NCI-H2029 (cell line): ENCODE measurements at regions not wholly inside any gene's neighbourhood (a gene's known extent, or its start where the extent isn't known, plus 50 kb on each side); places are given as distances from the start of the nearest gene placed in this dataset.
"Not testable (repeated sequence)": the region's sequence is repeated elsewhere in the genome, so short reads cannot be mapped to it uniquely, and the experiment has no call there.

Source experiments
- DNase-seq: peaks from one replicate; lab custom pipeline; 2025; lab: John Stamatoyannopoulos, UW

DNA sequence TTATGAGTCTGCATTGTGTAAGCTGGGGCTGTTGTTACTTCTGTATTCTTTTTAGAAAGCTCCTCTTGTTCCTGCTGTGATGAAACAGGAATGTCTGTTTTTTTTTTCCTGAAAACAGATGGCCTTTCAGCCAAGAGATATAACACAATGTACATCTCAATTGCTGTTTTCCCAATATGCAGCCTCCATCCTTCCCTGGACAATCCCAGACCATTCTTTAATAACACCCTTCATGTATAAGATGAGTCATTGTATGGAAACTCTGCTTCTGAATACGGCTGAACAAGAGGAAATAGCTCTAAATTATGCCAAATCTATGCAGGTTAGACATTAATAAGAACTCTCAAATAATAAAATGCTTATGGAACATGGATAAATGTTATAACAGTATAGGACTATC lies 60.2 kb upstream of the LRRC4C start:
- DNase-seq = no peak

DNA sequence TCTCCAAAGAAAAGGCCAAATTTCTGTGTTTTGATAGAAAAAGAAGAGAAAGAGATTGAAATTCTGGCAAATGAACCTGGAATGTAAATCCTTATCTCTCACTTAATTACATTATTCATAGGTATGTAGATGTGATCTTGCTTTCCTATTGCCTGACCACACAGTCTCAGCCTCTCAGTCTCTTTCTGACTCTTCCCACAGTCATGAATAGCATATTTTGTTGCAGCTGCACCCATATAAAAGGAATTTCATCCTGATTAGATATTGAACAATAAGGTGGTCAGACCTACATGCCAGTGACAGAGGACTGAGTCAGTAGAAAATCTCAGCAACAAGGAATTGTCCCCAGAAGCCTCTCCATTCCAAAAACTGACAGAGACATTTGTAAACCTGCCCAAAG lies 62.9 kb upstream of the LRRC4C start:
- no peak for DNase-seq

DNA sequence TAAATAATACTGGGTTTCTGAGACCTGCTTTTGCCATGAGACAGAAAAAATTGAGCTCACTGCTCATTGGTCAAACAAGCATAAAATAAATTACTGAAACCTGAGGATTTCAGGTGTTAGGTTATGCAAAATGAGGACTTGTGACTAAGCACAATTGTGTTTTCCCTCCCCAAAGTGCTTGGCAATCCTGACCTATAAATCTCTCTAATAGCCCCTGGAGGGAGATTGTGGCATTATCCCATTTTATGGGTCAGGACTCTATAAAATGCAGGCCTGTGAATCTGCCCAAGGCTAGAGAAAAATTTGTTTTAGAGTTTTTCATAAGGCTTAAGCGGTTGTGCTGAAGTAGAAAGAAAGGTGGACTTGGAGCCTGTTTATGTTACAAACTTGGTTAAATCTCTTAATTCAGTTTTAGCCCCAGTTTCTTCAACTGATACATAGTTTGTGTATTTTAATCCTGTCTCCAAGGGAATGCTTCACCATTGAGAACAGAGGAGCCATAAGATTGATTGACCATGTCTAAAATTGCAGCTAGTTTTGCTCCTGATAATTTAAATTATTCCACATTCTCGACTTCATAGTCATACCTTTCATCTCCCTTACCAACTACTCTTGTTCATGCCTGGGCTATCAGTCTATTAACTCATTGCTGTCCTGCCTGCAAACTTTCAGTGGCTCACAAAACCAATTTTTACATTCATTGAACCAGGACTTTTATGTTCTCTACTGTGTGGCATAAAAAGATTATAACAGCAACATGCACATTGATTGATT lies 63.6 kb upstream of the LRRC4C start:
- DNase-seq = no peak

DNA sequence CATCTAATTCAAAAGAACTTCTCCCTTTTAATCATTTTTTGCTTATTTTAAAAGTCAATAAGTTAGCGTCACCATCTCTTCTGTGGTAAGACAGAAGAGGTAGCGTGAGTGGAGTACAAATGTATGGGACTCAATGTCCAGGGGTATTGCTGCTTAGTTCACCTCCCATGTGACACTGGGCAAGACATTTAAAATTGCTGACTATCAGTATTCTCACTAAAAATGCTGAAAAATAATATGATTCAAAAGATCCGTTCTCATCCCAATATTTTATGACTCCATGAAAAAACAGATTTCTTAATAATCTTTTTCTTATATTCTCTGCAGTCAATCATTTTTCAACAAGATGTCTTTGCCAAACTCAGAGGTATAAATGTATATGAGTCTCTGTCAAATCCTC lies 68.1 kb upstream of the LRRC4C start:
- no peak for DNase-seq

DNA sequence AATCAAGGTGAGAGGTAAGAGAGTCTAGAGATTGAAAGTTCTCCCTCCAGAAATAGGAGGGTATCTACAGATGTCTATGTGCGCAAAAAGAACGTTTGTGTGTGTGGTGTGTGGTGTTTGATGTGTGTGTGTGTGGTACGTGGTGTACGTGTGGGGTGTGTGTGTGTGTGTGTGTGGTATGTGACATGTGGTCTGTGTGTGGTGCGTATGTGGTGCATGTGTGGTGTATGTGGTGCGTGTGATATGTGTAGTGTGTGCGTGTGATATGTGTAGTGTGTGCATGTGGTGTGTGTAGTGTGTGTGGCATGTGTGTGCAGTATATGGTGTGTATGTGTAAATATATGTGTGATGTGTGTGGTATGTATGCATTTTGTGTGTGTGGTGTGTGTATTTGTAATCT lies 73.0 kb upstream of the LRRC4C start:
- no peak for DNase-seq

DNA sequence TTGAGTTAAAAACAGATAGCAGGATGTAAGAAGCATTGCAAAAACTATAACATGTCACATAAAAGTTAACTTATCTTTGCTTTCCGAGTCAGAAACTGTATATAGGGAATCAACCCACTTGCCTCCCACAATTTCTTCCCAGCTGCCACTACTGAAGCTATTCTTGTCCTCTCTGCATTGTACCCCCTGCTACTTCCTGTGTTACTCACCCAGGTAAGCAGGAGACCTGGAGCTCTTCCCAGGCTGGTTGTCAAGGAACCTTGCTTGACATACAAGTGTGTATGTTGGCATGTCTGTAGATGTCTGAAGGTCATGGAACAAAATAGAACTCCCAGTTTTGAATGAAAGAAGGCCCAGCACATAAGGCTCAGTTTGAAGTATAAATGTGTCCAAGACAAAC lies 74.3 kb upstream of the LRRC4C start:
- no peak for DNase-seq

DNA sequence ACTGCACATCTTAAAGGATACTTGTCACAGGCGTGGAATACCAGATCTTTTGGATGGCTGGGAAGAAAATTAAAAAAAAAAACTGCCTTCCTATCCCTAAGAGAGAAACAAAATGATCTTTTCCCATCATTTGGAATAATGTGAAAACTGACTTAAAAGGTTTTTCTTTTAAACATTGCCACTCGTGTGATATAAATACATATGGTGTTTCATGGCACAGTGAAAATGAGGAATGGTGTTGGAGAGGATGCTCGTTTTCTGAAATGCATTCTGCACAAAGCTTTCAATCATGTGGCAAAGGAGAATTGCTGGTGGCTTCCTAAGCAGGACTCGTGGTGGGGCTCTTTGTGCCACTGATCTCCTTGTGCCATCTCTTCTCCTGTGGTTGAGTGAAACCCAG lies 74.9 kb upstream of the LRRC4C start:
- DNase-seq = no peak

DNA sequence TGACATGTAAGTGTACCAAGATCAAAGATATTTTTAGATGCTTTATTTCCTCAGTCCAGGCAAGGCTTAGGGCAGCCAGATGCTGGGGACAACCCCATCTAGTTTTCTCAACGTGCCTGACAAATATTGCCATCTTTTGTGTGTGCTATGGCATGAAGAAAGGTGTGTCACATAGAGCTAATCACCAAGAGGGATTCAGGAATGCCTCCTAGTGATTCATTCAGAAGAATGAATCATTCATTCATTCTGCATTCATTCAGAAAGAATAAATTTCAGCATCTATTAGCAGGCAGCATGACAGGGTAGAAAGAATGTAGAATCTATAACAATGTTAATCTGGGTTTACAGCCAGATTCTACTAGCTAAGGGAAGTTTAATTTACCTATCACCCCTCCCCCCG lies 75.4 kb upstream of the LRRC4C start:
- no peak for DNase-seq

DNA sequence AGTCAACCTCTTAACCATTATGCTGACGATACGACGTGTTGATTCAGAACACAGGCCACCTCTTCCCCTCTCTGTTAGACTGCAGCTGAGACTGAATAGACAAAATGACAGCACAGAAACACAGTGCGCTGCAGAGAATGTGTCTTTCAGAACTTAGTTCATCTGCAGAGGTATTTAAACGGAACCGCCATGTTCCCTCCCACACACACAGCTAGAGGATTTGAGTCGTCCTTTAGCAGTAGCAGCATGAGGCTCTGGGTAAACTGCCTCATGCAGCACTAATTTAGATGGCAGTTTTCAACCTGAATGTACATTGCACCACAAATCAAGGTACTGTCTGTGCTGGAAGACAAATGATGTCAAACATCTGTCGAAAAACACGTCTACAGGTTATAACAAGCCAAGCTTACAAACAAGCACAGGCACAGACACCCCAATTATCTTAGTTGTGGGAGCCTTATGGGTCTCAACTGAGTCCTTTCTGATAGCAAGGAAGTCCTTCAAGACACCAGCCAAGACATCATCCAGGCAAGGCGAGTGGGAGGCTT lies 76.6 kb upstream of the LRRC4C start:
- no peak for DNase-seq

DNA sequence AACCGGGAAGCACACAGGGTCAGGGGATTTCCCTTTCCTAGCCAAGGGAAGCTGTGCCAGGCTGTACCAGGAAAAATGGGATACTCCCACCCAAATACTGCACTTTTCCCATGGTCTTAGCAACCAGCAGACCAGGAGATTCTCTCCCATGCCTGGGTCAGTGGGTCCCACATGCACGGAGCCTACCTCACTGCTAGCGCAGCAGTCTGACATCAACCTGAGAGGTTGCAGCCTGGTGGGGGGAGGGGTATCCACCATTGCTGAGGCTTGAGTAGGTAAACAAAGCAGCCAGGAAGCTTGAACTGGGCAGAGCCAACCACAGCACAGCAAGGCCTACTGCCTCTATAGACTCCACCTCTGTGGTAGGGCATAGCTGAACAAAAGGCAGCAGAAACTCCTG lies 85.5 kb upstream of the LRRC4C start:
- not testable (repeated sequence) for DNase-seq

DNA sequence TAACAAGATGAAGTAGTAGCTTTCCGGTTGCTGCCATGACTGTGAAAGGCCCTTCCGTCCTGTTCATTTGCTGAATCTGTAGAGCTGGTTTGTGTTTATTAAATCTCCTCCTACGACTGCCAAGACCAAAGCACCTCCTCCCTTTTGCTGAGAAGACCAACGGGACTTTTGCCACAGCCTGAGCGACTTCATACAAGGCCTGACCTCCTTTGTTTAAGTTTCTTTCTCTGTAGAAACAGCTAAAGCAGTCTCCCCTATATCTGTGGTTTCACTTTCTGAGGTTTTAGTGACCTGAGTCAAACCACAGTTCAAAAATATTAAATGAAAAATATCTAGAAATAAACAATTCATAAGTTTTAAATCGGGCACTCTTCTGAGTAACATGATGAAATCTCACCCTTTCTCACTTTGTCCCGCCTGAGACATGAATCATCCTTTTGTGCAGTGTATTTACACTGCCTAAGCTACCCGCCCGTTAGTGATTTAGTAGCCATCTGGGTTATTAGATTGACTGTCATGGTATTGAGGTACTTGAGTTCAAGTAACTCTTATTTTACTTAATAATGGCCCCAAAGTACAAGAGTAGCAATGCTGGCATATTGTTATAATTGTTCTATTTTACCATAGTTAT lies 119.1 kb upstream of the LRRC4C start:
- DNase-seq = no peak

DNA sequence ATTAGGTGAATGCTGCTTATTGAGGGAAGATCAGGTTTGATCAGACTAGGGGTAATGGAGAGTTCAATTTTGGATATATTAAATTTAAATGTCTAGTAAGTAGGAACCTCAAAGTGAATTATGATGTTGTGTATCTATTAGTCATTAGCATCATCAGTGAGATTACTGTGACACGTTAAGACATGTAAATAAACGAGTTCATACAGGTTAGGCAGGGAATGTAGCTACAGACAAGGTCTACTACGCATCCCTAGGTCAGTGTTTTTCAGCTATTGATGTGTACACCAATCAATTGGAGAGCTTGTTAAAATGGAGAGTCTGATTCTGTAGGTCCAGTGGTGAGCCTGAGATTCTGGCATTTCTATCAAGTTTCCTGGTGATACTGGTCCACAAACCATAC lies 120.1 kb upstream of the LRRC4C start:
- no peak for DNase-seq

DNA sequence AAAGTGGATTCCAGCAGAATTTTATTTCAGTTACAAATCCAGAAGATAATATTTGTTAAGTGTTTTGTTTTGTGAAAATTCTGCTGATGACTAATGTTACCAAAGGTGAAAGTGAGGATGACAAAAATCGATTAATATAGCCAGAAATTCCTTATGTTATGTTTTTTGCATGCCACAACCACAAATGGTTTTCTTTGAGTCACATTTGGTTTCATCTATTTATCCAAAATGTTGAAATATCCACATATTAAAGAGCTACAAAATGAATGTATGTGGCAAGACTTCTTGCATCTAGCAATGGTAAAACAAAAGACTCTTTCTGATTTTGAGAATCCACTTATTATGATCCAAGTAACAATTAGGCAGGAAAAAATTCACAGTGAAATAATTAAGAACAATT lies 150.1 kb upstream of the LRRC4C start:
- no peak for DNase-seq

DNA sequence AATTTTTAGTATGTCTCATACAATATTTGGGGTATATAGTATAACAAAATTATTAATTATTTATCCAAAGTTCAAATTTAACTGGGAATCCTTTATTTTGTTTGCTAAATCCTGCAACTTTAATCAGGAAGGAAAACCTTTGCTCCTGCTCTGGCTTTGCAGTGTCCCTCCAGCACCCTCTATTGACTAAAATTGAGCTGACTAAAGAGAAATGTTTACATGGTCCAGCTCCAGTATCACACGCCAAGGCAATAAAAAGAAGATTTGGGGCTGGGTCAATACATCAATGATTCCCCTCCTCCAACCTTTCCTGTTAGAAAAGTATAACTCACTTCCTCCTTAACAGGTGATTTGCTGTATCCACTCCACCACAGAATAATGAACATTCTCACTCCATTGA lies 153.0 kb upstream of the LRRC4C start:
- no peak for DNase-seq

DNA sequence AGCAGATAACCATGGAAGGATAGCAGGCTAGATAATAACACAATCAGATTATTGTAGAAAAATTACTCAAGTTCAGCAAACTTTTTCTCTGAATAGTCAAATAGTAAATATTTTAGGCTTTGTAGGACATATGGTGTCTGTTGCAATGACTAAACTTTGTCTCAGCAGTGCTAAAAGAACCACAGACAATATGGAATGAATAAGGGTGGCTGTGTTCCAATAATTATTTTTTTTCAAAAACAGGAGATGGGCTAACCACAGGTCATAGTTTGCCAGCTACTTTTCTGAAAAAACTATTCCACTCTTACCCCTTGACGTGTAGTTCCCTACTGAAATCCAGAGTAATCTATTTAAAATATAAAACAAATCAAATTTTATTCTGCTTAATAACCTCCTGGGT lies 153.9 kb upstream of the LRRC4C start:
- no peak for DNase-seq

DNA sequence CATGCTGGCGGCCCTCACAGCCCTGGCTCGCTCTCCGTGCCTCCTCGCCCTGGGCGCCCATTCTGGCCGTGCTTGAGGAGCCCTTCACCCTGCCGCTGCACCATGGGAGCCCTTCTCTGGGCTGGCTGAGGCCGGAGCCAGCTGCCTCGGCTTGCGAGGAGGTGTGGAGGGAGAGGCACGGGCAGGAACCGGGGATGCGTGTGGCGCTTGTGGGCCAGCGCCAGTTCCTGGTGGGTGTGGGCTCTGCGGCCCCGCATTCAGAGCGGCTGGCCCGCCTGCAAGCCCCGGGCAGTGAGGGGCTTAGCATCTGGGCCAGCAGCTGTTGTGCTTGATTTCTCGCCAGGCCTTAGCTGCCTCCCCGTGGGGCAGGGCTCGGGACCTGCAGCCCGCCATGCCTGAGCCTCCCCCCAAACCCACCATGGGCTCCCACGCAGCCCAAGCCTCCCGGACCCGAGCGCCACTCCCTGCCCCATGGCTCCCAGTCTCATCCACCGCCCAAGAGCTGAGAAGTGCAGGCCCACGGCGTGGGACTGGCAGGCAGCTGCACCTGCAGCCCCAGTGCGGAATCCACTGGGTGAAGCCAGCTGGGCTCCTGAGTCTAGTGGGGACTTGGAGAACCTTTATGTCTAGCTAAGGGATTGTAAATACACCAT lies 163.4 kb upstream of the LRRC4C start:
- no peak for DNase-seq

DNA sequence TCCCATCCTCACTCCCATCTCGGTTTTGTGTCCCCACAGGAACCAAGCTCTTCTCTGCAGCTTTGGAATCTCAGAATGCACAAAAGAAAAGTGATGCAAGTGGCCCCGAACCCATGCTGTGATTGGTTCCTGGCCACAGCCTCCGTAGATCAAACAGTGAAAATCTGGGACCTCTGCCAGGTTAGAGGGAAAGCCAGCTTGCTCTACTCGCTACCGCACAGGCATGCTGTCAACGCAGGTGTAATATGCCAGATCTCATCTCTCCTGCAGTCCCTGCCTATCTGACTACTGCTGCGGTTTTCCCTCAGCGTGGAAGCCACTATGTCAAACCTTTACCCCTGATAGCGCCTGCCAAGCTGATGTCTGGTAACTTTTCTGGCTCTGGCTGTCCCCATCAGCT lies 200.5 kb upstream of the LRRC4C start:
- peak; percentile 13 for DNase-seq

DNA sequence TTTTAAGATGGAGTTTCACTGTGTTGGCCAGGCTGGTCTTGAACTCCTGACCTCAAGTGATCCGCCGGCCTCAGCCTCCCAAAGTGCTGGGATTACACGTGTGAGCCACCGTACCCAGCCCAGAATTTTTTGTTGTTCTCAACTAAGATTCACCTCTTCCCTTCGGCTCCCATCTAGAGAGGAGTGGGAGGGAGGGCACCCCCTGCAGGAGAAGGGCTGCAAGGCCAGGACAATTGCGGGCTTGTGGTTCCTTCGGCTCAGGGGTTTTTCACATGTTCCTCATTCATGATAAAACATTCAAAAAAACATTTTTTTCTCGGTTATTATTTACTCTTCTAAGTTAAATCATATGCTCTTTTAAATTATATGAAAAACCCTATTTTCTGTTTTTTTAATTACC lies 201.1 kb upstream of the LRRC4C start:
- no peak for DNase-seq

DNA sequence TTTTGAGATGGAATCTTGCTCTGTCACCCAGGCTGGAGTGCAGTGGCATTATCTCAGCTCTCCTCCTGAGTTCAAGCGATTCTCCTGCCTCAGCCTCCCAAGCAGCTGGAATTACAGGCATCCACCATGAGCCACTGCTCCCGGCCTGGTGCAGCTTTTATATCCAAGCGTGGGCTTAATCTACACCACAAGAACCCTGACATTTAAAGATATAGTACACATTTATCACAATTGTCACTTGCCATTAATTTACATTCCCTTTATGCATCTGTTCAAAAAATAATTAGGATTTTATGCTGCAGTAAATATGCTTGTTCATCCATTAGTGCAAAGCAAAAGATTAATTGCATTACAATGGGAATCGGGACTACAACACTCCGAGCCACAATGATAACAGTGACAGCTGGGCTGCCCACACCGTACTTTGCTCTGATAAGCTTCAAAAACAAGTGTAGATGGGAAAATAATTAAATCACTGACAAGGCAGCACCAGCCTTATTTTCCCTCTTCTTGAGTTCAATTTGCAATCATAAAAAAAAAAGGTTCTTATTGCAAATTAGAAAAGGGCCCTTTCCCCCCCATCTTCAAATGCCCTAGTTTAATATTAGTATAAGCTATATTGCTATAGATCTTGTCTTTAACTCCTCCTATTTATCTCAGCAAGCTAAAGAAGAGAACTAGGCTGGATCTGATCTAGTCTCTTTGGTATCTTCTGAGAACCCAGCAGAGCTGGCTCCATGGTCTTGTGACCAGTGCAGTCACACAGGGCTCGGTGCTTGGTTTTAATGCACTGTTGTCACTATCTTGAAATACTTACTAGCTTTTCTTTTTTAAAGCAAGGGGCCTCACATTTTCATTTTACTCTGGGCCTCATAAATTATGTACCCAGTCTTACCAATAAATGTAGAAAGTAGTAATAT lies 206.2 kb upstream of the LRRC4C start:
- no peak for DNase-seq

DNA sequence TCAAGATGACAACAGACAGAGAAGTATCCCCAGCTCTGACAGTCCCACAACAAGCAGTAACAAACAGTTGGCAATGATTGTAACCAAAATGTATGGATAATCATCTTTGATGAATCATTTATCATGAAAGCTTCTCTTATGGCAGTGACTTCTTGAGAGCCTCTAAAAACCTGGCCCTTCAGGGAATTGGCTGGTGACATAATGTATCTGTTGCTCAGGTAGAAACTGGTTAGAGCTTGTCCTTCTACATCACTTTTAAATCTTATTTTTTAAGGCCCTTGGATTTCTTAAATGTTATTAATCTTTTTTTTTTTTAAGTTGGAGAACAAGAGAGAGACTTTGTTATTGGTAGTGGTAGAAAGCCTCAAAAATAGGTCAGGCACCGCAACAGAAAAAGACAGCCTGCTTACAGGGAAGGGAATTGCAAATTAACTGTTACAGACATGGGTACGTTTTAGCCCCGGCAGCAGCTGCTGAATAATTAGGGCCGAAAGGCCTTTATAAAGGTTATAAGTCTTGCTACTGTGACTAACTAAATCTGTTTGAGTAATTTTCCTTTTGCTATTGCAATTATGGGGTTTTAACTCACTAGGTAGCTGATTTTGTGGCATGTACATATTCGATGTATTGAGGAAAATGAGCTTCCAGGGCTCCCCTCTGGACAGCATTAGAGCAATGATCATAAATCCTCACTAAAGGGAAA lies 207.7 kb upstream of the LRRC4C start:
- no peak for DNase-seq

DNA sequence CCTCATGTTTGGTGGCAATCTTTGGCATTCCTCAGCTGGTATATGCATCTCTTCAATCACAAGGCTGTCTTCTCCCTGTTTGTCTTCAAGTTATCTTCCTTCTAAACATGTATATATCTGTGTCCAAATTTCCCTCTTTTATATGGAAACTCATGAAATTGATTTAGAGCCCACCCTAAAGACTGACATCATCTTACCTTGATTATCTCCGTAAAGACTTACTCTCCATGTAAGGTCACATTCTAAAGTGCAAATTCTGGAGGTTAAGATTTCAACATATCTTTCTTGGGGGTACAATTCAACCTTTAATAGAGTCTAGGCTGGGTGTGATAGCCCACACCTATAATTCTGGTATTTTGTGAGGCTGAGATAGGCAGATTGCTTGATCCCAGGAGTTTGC lies 215.8 kb upstream of the LRRC4C start:
- no peak for DNase-seq

DNA sequence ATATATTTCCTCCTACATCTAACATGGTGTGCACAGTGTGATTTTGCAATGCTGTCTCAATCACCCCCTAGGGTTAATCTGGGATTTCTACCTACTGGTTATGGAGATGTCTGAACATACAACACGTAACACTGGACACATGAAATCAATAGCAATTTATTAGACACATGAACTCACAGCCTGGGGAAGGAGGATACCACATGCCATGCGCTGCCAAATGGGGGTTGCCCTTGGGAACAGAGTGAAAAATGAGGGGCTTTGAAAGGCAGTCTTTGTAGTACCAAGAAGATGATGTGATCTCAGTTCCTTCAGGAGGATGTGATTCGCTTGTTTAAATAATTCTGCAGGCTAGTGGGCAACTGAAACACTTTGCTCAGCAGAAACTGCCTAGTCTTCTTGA lies 253.6 kb upstream of the LRRC4C start:
- DNase-seq = no peak
